Astrocyte of the spinal cord (primary cell): ENCODE measurements at regions not wholly inside any gene's neighbourhood (a gene's known extent, or its start where the extent isn't known, plus 50 kb on each side); places are given as distances from the start of the nearest gene placed in this dataset.

Experiments
- DNase-seq: peaks from one replicate; pipeline ENCODE4 v3.0.0; 2011; ENCODE audit warnings: low read depth, low spot score
- H3K4me3 ChIP-seq: 2 replicates; pipeline ENCODE4 v1.5.1; 2011; ENCODE audit warnings: low read depth, mild to moderate bottlenecking, low read length, moderate library complexity
- in situ Hi-C: cut with HindIII; loops from 2 replicates; pipeline ENCODE4 v1.10.0; 2017; ENCODE audit warnings: low sequenced_read_pairs
- TF ChIP-seq, protein P1 (sequence below): IDR thresholded peaks from 2 replicates; pipeline ENCODE4 v1.5.1; 2012; ENCODE audit warnings: low read depth, mild to moderate bottlenecking, low read length, inconsistent platforms

DNA sequence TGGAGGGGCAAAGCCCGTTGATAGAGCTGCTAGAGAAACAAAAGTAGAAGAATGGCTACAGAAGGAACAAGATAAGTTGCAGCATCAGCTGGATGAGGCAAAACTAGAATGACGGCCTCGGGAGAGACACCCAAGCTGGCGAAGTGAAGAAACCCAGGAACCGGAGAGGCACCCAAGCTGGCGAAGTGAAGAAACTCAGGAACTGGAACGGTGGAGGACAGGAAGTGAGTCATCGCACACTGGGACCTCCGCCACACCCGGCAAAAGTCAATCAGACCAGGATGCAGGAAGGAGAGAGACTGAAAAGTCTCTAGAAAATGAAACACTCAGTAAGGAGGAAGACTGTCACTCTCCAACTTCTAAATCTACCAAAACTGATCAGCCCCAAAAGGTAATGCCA, 133.0 kb upstream of the NEBL start:
- no peak overlapping the region for H3K4me3 ChIP-seq
- peak; percentile 22 for DNase-seq
- in situ Hi-C loops = no loop called here
- TF ChIP-seq, protein P1, sequence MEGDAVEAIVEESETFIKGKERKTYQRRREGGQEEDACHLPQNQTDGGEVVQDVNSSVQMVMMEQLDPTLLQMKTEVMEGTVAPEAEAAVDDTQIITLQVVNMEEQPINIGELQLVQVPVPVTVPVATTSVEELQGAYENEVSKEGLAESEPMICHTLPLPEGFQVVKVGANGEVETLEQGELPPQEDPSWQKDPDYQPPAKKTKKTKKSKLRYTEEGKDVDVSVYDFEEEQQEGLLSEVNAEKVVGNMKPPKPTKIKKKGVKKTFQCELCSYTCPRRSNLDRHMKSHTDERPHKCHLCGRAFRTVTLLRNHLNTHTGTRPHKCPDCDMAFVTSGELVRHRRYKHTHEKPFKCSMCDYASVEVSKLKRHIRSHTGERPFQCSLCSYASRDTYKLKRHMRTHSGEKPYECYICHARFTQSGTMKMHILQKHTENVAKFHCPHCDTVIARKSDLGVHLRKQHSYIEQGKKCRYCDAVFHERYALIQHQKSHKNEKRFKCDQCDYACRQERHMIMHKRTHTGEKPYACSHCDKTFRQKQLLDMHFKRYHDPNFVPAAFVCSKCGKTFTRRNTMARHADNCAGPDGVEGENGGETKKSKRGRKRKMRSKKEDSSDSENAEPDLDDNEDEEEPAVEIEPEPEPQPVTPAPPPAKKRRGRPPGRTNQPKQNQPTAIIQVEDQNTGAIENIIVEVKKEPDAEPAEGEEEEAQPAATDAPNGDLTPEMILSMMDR = no peak

DNA sequence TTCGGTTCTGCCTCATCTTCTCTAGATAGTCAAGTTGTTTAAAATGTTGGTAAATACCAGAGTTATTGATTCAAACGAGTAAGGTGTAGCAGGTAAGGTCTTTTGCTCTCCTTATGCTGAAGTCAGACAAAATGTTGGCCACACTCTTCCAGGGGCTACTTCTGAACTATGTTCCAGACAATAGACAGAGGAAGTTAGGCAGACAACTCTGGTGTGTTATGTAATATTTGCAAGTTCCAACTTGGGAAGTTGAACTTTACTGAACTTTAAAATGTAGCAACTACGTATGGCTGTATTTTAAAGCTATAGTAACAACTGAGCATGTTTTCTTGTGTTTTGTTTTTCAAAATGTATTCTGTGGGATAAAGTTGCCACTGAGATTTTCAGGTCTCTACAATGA, 125.7 kb upstream of the NEBL start:
- DNase-seq = no peak
- in situ Hi-C loops = no loop called here
- TF ChIP-seq, protein P1 = no peak
- no peak overlapping the region for H3K4me3 ChIP-seq

DNA sequence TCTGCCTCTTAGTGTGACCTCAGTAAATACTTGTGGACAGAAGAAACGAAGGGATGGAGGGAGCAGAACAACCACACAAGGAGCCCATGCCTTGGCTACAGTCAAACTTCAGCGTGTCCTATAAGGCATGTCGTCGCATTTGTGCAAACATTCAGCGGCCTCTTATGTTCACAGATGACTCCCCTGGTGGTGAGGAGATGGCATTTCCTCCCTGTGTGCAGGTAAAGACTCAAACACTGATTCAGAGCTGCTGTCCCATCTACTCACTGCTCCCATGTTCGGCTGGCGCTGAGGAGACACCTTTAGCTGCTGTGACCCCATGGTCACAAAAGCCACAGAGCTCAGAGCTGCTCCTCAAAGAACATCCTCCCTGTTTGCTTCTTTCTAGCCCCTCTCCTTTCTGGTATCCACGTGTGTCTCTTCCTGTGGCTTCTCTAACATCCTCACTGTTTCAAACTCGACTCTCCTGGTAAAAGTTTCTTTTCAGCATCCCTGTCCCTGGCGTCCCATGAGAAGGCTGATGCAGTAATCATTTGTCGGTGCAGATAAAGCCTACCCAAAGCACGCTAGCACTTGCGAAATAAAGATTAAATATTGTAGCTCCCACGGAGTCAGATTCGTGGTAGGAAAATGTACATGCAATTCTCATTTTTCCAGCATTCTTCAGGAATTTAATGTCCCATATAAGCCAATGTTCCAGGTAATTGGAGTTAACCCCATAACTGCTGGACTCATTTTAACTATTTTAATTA, 124.9 kb upstream of the NEBL start:
- in situ Hi-C loops = no loop called here
- TF ChIP-seq, protein P1 = peak; percentile 26
- DNase-seq = no peak
- H3K4me3 ChIP-seq = no peak overlapping the region

DNA sequence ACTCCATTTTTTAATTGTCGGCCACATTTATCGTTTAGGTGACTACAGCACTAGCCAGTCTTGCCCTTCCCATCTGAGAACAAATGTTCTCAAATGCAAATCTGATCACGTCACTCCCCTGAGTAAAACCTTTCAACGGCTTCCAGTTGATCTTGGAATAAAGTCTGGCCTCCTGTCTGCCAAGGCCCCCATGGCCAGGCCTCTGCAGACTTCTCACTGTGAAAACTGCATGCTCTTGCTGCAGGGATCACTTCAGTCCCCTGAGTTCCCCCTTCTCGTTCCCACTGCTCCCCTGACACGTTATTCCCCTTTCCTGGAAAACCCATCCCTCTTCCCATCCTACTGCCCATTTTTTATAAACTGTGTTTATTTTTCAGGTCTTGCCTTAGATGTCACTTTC, 124.1 kb upstream of the NEBL start:
- in situ Hi-C loops = no loop called here
- TF ChIP-seq, protein P1 = no peak
- no peak for DNase-seq
- H3K4me3 ChIP-seq = no peak overlapping the region

DNA sequence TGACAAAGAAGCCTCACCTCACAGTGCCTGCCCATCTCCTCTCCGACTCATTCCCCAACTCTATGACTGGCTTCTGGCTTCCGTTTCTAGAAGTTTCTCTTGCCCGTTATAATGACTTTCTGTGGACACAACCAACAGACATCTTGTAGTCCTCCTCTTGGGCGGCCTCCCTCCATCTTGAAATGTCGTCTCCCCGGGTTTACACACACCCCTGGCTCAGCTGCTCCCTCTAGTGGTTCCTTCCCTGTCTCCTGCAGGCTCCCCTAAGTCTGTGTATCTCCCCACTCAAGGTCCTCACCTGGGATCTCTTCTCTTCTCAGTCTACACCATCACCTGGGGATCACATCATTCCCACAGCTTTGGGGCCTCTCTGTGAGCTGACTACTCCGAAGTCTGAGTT, 123.4 kb upstream of the NEBL start:
- TF ChIP-seq, protein P1 = peak; percentile 49
- H3K4me3 ChIP-seq = no peak overlapping the region
- peak; percentile 9 for DNase-seq
- in situ Hi-C loops = no loop called here

DNA sequence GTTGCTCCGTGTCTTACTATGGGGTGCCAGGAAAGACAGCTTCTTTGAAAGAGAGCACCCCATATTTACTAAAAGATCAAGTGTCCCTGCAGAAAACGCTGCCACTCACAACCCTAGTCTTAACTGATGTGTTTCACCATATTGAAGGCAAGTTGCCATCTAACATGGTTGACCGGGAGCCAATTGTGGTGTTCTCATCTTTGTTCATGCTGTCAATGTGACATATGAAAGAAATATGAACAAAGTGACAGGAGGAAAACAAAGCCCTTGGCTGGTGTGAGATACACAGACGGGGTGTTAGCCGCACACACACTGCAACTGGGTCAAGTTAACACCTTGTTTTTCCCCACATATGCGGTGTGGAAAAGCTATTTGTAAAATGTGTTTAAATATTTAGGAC, 122.3 kb upstream of the NEBL start:
- in situ Hi-C loops = no loop called here
- no peak for DNase-seq
- TF ChIP-seq, protein P1 = no peak
- H3K4me3 ChIP-seq = no peak overlapping the region
